ENCODE measurements at regions not wholly inside any gene's neighbourhood (a gene's known extent, or its start where the extent isn't known, plus 50 kb on each side); places are given as distances from the start of the nearest gene placed in this dataset.

DNA sequence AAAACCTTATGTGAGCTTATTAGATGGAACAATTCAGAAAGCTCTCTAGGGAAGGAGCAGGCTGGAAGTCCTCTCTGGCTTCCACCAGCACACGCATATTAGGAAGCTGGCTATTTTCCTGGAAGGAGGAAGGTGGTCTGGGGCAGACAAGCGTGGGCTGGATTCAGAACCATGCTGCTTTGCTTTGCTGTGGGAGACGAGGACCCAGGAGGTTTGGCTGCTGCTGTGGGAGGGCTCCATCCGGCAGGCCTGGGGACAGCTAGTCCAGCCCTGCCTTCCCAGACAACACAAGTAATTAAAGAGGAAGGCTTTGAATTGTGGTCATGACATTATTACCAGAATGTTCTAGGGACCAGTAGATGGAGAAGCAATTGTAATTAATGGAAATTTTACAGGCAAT is 238.8 kb upstream of the MYT1L start:
- no peak overlapping the region for H3K4me3 Mint-ChIP-seq (ENCODE audit: unreplicated experiment)
- no peaks in the 10 kb centered on the region for H3K36me3 Mint-ChIP-seq (ENCODE audit: low read depth)
- DNase-seq (ENCODE audit: low spot score): no peak
- H3K4me1 Mint-ChIP-seq (ENCODE audit: low read depth): no peaks in the 10 kb centered on the region
- no peaks in the 10 kb centered on the region for H3K9me3 Mint-ChIP-seq (ENCODE audit: low read depth)
- peaks cover 2% of the 10 kb centered on the region for H3K27me3 Mint-ChIP-seq (ENCODE audit: low read depth)
- no peak overlapping the region for H3K27ac Mint-ChIP-seq (ENCODE audit: unreplicated experiment)
- TF ChIP-seq, protein P1, sequence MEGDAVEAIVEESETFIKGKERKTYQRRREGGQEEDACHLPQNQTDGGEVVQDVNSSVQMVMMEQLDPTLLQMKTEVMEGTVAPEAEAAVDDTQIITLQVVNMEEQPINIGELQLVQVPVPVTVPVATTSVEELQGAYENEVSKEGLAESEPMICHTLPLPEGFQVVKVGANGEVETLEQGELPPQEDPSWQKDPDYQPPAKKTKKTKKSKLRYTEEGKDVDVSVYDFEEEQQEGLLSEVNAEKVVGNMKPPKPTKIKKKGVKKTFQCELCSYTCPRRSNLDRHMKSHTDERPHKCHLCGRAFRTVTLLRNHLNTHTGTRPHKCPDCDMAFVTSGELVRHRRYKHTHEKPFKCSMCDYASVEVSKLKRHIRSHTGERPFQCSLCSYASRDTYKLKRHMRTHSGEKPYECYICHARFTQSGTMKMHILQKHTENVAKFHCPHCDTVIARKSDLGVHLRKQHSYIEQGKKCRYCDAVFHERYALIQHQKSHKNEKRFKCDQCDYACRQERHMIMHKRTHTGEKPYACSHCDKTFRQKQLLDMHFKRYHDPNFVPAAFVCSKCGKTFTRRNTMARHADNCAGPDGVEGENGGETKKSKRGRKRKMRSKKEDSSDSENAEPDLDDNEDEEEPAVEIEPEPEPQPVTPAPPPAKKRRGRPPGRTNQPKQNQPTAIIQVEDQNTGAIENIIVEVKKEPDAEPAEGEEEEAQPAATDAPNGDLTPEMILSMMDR (IDR thresholded peaks at IDR 0.05): no peak

DNA sequence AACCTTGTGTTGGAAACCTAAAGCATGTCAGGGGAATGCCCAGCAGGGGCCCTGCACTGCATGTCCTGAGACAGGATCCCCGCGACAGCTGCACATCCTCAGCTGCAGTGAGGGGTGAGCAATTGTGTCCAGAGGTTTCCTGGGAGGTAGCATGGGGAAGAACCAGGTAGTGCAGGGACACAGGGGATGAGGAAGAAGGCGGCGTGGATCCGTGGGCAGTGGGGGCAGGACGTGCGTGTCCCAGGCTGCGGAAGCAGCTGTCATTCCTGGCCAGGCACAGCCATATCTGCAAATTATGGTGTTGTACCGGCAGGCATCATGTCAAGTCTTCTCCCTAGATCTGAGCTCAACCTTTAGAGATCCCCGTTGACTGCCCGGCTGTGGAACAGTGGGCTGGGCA is 238.2 kb upstream of the MYT1L start:
- Mint-ChIP-seq H3K4me3 (ENCODE audit: unreplicated experiment) (no peak overlapping the region), H3K36me3 (ENCODE audit: low read depth) (no peaks in the 10 kb centered on the region), H3K9me3 (ENCODE audit: low read depth) (no peaks in the 10 kb centered on the region), H3K27me3 (ENCODE audit: low read depth) (peaks cover 2% of the 10 kb centered on the region), H3K4me1 (ENCODE audit: low read depth) (no peaks in the 10 kb centered on the region), H3K27ac (ENCODE audit: unreplicated experiment) (no peak overlapping the region)
- no peak for DNase-seq (ENCODE audit: low spot score)
- TF ChIP-seq, protein P1 (IDR thresholded peaks at IDR 0.05): no peak

DNA sequence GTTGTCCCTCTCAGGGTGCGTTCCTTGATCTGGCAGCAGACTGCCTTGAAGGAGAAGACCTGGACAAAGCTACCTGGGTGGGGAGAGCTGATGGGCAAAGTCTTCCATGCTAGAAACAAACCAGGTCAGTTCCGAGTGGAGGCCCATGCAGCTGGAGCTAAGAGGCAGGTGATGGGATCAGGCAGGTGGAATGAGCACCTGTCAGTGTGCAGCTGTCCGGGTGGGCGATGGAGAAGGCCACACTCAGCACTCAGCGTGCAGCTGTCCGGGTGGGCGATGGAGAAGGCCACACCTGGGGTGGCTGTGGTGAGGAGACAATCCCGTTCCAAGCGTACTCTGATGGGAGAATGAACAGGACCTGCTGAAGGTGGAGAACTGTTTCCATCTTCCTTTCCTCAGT is 237.3 kb upstream of the MYT1L start:
- Mint-ChIP-seq H3K4me1 (ENCODE audit: low read depth) (no peaks in the 10 kb centered on the region), H3K27me3 (ENCODE audit: low read depth) (peaks cover 2% of the 10 kb centered on the region), H3K36me3 (ENCODE audit: low read depth) (no peaks in the 10 kb centered on the region), H3K4me3 (ENCODE audit: unreplicated experiment) (no peak overlapping the region), H3K9me3 (ENCODE audit: low read depth) (no peaks in the 10 kb centered on the region), H3K27ac (ENCODE audit: unreplicated experiment) (no peak overlapping the region)
- TF ChIP-seq, protein P1 (IDR thresholded peaks at IDR 0.05): no peak
- no peak for DNase-seq (ENCODE audit: low spot score)

DNA sequence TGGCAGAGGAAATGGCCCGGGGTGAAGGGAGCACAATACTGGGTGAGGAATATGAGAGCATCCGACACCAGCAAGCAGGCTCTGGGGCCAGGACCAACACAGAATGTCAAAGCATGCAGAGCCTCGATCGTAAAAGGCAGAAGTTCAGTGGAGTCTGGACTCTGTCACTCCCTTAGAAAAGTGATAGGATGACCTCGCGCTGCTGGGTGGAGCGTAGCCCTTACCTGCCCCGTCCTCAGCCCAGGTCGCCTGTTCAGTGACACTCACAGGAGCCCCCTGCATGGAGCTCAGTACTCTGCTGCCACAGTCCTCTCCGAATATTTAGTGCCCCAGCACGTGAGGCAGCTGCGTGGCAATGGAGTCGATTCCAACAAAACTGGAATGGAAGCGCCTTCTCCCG is 236.7 kb upstream of the MYT1L start:
- peaks cover 2% of the 10 kb centered on the region for H3K27me3 Mint-ChIP-seq (ENCODE audit: low read depth)
- H3K36me3 Mint-ChIP-seq (ENCODE audit: low read depth): no peaks in the 10 kb centered on the region
- H3K4me1 Mint-ChIP-seq (ENCODE audit: low read depth): no peaks in the 10 kb centered on the region
- no peak overlapping the region for H3K27ac Mint-ChIP-seq (ENCODE audit: unreplicated experiment)
- no peak overlapping the region for H3K4me3 Mint-ChIP-seq (ENCODE audit: unreplicated experiment)
- TF ChIP-seq, protein P1 (IDR thresholded peaks at IDR 0.05): no peak
- no peaks in the 10 kb centered on the region for H3K9me3 Mint-ChIP-seq (ENCODE audit: low read depth)
- DNase-seq (ENCODE audit: low spot score): no peak

DNA sequence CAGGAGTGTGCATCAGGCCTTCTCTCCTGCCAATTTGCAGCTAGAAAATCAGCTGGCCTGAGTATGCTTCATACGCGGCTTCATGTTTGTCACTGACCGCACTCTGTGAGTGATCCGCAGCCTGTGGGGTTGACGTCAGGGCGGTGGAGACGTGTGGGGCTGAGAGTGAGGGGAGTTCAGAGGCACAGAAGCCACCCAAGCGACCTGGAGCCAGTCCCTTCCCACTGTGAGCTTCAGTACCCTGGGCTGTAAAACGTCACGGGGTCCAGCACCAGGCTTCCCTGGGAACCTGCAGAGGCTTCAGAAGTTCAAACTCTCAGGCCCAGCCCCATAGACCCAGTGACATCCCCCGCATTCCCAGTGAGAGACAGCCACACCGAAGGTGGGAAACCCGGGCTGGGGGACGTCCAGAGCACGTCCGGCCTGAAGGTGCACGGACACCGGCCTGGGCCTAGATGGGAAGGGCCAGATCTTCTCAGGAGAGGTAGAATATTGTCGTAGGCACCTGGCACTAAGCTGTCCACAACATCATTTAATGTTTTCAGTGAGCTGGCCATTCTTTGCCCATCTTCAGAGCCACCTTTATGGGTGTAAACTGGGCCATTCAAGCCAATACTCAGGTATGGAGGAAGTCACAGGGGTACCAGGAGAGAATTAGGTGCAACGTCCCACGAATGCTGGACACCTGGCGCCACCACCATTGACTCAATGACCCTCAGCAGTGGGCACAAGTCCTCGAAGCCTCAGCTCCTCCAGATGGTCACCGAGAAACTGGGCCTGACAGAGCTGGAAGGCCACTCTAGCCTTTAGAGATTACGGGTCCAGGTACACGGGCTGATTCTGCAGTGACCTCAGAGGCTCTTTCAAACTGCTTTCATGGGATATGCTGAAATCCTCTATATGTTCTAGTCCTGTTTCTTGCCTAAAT is 235.6 kb upstream of the MYT1L start:
- TF ChIP-seq, protein P1 (IDR thresholded peaks at IDR 0.05): no peak

More for the DNA sequence above, 235.6 kb upstream of the MYT1L start:
- H3K4me3 Mint-ChIP-seq (ENCODE audit: unreplicated experiment): no peak overlapping the region
- no peaks in the 10 kb centered on the region for H3K9me3 Mint-ChIP-seq (ENCODE audit: low read depth)
- H3K36me3 Mint-ChIP-seq (ENCODE audit: low read depth): no peaks in the 10 kb centered on the region
- no peak overlapping the region for H3K27ac Mint-ChIP-seq (ENCODE audit: unreplicated experiment)
- DNase-seq (ENCODE audit: low spot score): no peak
- H3K4me1 Mint-ChIP-seq (ENCODE audit: low read depth): no peaks in the 10 kb centered on the region
- peaks cover 2% of the 10 kb centered on the region for H3K27me3 Mint-ChIP-seq (ENCODE audit: low read depth)

All from chondrocyte (in vitro differentiated cells).